GM21390 (cell line): ENCODE measurements at regions not wholly inside any gene's neighbourhood (a gene's known extent, or its start where the extent isn't known, plus 50 kb on each side); places are given as distances from the start of the nearest gene placed in this dataset.

Experiments
- ATAC-seq: cut with Tn5 transposase; IDR thresholded peaks from one replicate; pipeline ENCODE4 v1.9.1; 2021; ENCODE audit not compliant: unreplicated experiment

- ATAC-seq, result no peak
Measured at GRCh38 chr9:515665-516064, 301.0 kb downstream of the DOCK8 start.

- ATAC-seq, result no peak
Measured at GRCh38 chr9:517993-518392, 303.3 kb downstream of the DOCK8 start.

- no peak for ATAC-seq
Measured at GRCh38 chr9:518540-518939, 303.9 kb downstream of the DOCK8 start.

- no peak for ATAC-seq
Measured at GRCh38 chr9:519579-519978, 304.9 kb downstream of the DOCK8 start.

GRCh38 chr9:520302-520701 lies 305.6 kb downstream of the DOCK8 start:
- ATAC-seq, result no peak

GRCh38 chr9:522190-522589 lies 307.5 kb downstream of the DOCK8 start:
- ATAC-seq, result no peak

GRCh38 chr9:522658-523057 lies 308.0 kb downstream of the DOCK8 start:
- ATAC-seq, result no peak

- ATAC-seq, result no peak
Measured at GRCh38 chr9:523444-523843, 308.8 kb downstream of the DOCK8 start.

- ATAC-seq, result no peak
Measured at GRCh38 chr9:524008-524407, 309.3 kb downstream of the DOCK8 start.

- no peak for ATAC-seq
Measured at GRCh38 chr9:526904-527591, 312.4 kb downstream of the DOCK8 start.

- no peak for ATAC-seq
Measured at GRCh38 chr9:529731-530130, 311.8 kb upstream of the DMRT1 start.

GRCh38 chr9:530681-531080 lies 310.8 kb upstream of the DMRT1 start:
- ATAC-seq, result no peak

- ATAC-seq, result no peak
Measured at GRCh38 chr9:532707-533106, 308.8 kb upstream of the DMRT1 start.

GRCh38 chr9:534886-535285 lies 306.6 kb upstream of the DMRT1 start:
- ATAC-seq, result no peak

GRCh38 chr9:535356-535755 lies 306.1 kb upstream of the DMRT1 start:
- no peak for ATAC-seq

GRCh38 chr9:536597-537511 lies 304.6 kb upstream of the DMRT1 start:
- ATAC-seq, result no peak

- no peak for ATAC-seq
Measured at GRCh38 chr9:543478-543877, 298.0 kb upstream of the DMRT1 start.

- no peak for ATAC-seq
Measured at GRCh38 chr9:545480-545879, 296.0 kb upstream of the DMRT1 start.

GRCh38 chr9:546235-546634 lies 295.3 kb upstream of the DMRT1 start:
- ATAC-seq, result no peak

- no peak for ATAC-seq
Measured at GRCh38 chr9:546797-547223, 294.7 kb upstream of the DMRT1 start.

- ATAC-seq, result no peak
Measured at GRCh38 chr9:547314-547713, 294.2 kb upstream of the DMRT1 start.

GRCh38 chr9:549455-549997 lies 292.0 kb upstream of the DMRT1 start:
- ATAC-seq, result no peak
